ENCODE measurements at regions not wholly inside any gene's neighbourhood (a gene's known extent, or its start where the extent isn't known, plus 50 kb on each side); places are given as distances from the start of the nearest gene placed in this dataset.
A peak's percentile ranks its signal among the peaks of the same experiment; 100 is the strongest.

GRCh38 chr5:33160871-33161270 is 279.9 kb upstream of the TARS1 start:
- H3K4me3 ChIP-seq (ENCODE audit: control insufficient read depth, low read depth, low read length), result no peak overlapping the region
- TF ChIP-seq, protein P1, sequence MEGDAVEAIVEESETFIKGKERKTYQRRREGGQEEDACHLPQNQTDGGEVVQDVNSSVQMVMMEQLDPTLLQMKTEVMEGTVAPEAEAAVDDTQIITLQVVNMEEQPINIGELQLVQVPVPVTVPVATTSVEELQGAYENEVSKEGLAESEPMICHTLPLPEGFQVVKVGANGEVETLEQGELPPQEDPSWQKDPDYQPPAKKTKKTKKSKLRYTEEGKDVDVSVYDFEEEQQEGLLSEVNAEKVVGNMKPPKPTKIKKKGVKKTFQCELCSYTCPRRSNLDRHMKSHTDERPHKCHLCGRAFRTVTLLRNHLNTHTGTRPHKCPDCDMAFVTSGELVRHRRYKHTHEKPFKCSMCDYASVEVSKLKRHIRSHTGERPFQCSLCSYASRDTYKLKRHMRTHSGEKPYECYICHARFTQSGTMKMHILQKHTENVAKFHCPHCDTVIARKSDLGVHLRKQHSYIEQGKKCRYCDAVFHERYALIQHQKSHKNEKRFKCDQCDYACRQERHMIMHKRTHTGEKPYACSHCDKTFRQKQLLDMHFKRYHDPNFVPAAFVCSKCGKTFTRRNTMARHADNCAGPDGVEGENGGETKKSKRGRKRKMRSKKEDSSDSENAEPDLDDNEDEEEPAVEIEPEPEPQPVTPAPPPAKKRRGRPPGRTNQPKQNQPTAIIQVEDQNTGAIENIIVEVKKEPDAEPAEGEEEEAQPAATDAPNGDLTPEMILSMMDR (conservative IDR thresholded peaks at IDR 0.05; ENCODE audit: control insufficient read depth, insufficient read depth, low read depth, low read length), result no peak
- no peak for DNase-seq (ENCODE audit: low read depth)

GRCh38 chr5:33161421-33161820 is 279.3 kb upstream of the TARS1 start:
- TF ChIP-seq, protein P1 (conservative IDR thresholded peaks at IDR 0.05; ENCODE audit: control insufficient read depth, insufficient read depth, low read depth, low read length), result no peak
- DNase-seq (ENCODE audit: low read depth), result no peak
- H3K4me3 ChIP-seq (ENCODE audit: control insufficient read depth, low read depth, low read length), result no peak overlapping the region

GRCh38 chr5:33162057-33162456 is 278.7 kb upstream of the TARS1 start:
- DNase-seq (ENCODE audit: low read depth), result no peak
- no peak overlapping the region for H3K4me3 ChIP-seq (ENCODE audit: control insufficient read depth, low read depth, low read length)
- TF ChIP-seq, protein P1 (conservative IDR thresholded peaks at IDR 0.05; ENCODE audit: control insufficient read depth, insufficient read depth, low read depth, low read length), result no peak

DNA sequence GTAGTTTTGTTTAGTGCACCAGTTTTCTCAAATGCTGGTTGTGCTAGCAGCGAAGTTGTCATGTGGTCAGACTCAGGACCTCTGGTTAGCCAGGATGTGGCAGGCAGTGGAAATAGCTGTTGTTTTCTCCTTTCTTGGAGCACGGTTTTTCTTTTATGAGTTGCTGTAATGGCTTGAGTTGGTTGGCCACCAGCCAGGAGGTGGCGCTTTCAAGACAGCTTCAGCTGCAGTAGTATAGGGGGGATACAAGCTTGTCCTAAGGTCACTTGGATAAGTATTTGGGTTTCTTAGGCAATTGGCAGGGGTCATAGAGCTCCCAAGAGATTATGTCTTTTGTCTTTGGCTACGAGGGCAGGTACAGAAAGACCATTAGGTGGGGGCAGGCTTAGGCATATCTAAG is 274.2 kb upstream of the TARS1 start:
- no peak overlapping the region for H3K4me3 ChIP-seq (ENCODE audit: control insufficient read depth, low read depth, low read length)
- DNase-seq (ENCODE audit: low read depth), result no peak
- TF ChIP-seq, protein P1 (conservative IDR thresholded peaks at IDR 0.05; ENCODE audit: control insufficient read depth, insufficient read depth, low read depth, low read length), result no peak

GRCh38 chr5:33166948-33167347 is 273.8 kb upstream of the TARS1 start:
- DNase-seq (ENCODE audit: low read depth), result no peak
- TF ChIP-seq, protein P1 (conservative IDR thresholded peaks at IDR 0.05; ENCODE audit: control insufficient read depth, insufficient read depth, low read depth, low read length), result no peak
- no peak overlapping the region for H3K4me3 ChIP-seq (ENCODE audit: control insufficient read depth, low read depth, low read length)

DNA sequence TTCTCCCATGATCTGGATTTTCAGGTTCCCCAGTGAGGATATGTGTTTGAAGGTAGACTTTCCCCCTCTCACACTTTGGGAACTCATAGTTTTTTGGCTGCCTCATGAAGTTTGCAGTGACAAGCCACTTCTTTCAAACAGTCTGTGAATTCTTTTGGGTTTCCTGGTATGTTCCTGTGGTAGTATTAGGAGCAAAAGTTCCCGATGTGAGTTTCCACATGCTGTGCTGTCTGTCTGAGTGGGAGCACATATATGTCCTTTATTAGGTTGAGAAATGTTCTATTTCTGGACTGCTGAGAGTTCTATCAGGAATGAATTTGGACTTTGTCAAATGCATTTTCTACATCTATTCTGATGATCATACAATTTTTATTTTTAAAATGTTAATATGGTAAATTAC is 273.2 kb upstream of the TARS1 start:
- TF ChIP-seq, protein P1 (conservative IDR thresholded peaks at IDR 0.05; ENCODE audit: control insufficient read depth, insufficient read depth, low read depth, low read length), result no peak
- DNase-seq (ENCODE audit: low read depth), result no peak
- no peak overlapping the region for H3K4me3 ChIP-seq (ENCODE audit: control insufficient read depth, low read depth, low read length)

GRCh38 chr5:33170411-33170810 is 270.4 kb upstream of the TARS1 start:
- TF ChIP-seq, protein P1 (conservative IDR thresholded peaks at IDR 0.05; ENCODE audit: control insufficient read depth, insufficient read depth, low read depth, low read length), result no peak
- peak; percentile 34 for DNase-seq (ENCODE audit: low read depth)
- H3K4me3 ChIP-seq (ENCODE audit: control insufficient read depth, low read depth, low read length), result no peak overlapping the region

Measured in fibroblast of mammary gland (primary cell).